DMS114 treated with DMSO at 0.1 percent for 48 hours (cell line): ENCODE measurements at regions not wholly inside any gene's neighbourhood (a gene's known extent, or its start where the extent isn't known, plus 50 kb on each side); places are given as distances from the start of the nearest gene placed in this dataset.

ENCODE experiments used
- DNase-seq: peaks from one replicate; lab custom pipeline; 2025; ENCODE audit not compliant: unreplicated experiment; lab: John Stamatoyannopoulos, UW

DNA sequence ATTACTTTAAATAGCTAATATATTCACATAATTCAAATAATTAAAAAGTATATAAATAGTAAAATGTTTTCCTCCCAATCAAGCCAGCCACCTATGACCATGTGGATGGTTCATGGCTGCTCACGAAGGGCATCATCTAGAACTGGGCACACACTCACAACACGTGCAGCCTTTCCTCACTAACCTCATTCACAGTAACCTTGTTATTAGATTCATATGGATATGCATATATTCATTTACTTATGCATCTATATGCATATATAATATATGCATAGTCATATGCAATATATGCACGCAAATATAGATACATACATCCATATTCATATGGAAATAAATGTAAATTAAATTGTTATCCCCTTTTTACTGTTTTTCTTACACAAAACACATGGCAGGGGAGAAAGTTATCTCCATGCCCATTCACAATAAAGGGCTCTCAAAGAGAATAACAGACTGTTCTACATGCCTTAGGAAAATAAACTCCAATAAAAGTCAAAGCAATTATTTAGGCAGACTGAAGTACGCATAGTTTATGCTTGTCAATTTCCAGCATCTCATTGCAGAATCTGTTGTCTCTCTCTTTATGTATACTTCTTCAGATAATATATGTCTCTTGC, 163.9 kb upstream of the ADGRL3 start:
- no peak for DNase-seq

DNA sequence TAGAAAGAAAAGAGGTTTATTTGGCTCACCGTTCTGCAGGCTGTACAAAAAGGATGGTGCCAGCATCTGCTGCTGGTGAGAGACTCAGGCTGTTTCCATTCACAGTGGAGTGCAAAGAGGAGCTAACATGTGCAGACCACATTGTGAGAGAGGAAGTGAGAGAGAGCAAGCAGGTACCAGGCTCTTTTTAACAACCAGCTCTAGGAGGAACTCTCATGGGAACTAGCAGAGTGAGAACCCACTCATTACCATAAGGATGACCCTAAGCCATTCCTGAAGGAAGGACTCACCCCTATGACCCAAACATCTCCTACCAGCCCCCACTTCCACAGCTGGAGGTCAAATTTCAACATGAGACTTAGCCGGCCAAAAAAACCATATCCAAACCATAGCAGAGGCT, 158.6 kb upstream of the ADGRL3 start:
- DNase-seq: no peak

DNA sequence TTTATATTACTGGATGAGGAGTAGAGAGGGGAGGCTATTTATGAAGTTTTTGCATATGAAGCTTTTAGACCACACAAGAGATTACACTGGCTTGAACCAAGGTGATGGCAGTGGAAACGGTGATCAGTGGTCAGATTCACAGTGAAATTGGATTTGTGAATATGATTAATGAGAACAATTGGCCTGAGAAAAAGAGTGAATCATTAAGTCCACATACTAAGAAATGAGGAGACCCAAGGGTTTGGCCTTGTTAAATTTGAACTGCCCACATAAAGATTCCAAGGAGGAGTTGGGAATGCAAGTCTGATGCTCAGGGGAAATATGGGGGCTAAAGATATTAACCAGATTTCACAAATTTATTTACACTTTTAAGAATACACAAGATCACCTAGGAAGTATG, 155.3 kb upstream of the ADGRL3 start:
- no peak for DNase-seq

DNA sequence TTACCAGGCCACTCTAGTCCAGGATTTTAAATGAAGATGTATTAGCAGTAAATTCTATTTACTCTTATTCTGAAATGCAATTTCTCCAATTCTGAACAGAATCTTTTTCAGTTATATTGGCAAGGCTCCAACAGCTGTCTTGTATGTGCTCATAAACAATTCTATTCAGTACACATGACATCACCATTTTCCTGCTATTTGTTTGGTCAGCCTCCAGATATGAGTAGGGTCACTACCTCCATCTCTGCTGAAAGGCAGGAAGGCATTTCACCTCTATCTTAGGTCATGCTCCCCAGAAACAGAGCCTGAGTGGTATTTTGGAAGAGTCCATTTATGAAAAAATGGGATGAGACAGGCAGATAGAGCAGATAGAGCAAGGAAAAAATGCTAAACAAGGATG, 151.1 kb upstream of the ADGRL3 start:
- DNase-seq: no peak

DNA sequence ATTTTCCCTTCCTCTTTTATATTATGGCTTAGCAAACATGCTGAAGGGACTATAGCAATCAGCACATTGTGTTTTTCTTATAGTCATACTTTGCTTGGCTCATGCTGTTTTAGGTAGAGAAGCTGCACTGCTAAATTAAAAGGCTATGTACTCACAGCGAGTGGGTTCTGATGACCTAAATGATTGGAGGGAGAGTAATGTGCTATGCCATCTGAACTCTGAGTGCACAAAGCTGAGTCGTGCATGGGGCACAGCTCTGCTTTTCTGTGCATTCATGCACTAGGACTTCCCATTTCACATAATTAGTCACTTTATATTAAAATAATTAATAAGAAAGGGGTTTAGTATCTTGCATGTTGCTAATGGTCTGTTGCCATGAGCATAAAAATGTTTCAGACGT, 132.7 kb upstream of the ADGRL3 start:
- DNase-seq: no peak

DNA sequence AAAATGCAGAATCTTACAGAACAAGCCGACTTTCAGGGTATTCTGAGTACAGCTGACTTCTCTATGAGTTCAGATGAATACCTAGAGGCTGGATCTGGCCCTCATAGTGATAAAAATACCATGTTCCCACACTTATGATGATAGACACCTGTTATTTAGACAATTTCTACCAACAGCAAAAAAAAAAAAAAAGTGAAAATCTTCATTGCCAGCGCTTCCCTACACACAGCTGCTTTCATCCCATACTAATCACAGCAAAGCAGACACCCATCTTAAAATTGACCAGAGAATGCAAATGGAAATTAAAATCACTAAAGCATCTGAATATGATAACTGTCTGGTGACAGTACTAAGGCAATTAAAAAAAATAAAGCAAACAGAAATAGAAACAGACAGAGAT, 132.1 kb upstream of the ADGRL3 start:
- no peak for DNase-seq

DNA sequence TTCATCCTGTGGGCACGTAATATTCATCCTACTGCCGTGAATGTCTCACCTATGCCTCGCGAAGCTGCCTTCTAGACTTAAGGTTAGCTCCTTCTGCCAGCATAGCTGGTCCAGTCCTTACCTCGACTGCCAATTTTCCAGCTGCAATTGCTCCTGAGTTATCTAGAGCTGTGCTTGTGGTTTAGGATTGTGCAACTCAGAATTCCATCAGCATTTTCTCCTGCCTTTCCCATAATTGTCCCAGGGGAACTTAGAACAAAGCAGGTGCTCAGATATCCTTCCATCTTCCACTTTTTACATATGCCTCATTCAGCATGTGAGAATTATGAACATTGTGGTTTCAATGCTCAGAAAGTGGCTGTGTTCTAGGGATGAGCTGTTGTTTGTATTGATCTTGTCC, 131.4 kb upstream of the ADGRL3 start:
- no peak for DNase-seq

DNA sequence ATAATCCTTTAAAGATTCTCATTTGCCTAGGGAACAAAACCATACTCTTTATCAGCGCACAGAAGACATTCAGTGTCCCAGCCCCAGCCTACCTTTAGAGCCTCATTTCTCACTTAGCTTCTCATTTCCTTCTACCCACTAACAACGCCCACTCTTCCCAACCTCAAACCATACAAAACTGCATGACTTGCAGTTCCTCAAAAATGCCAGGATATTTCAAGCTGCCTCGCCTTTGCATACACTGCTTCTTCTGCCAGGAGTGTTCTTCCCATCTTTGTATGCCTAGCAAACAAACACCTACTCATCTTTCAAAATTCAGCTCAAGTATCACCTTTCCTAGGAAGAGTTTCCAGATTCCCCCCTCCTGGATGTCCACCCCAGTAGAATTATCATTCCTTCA, 129.9 kb upstream of the ADGRL3 start:
- DNase-seq: no peak

DNA sequence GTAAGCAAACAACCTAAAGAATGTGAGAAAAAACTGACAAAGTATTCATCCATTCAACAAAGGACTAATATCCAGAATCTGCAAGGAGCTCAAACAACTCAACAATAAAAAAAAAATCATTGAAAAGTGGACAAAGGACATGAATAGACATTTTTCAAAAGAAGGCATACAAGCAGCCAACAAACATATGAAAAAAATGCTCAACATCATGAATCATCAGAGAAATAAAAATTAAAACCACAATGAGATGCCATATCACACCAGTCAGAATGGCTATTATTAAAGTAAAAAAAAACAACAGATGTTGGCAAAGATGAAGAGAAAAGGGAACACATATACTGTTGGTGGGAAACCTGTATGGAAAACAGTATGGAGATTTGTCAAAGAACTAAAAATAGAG, 120.7 kb upstream of the ADGRL3 start:
- DNase-seq: no peak

DNA sequence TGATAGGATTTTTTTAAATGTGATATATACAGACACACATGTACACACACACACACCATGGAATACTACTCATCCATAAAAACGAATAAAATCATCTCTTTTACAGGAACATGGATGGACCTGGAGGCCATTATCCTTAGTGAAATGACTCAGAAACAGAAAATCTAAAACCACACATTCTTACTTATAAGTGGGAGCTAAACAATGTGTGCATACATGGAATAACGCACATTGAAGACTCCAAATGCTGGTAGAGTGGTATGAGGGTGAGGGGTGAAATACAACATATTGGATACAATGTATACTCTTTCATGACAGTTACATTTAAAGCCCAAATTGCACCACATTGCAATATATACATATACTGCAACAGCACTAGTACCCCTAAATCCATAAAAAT, 120.2 kb upstream of the ADGRL3 start:
- no peak for DNase-seq

DNA sequence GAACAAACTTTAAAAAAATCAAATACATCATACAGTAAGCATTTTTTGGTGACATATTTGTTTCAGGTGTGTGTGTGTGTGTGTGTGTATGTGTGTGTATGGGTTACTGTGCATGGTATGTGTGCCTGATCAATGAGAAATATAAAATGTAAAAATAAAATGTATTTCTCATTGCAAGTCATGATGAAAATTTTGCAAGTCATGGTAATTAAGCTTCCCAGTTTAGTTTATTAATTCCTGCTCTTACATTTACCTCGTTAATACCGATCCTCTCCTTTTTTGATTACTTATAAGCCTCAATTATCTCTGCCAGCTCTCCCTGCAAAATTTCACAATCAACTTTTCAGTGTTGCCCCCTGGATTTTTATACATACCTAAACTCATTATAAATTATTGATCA, 114.6 kb upstream of the ADGRL3 start:
- DNase-seq: no peak

DNA sequence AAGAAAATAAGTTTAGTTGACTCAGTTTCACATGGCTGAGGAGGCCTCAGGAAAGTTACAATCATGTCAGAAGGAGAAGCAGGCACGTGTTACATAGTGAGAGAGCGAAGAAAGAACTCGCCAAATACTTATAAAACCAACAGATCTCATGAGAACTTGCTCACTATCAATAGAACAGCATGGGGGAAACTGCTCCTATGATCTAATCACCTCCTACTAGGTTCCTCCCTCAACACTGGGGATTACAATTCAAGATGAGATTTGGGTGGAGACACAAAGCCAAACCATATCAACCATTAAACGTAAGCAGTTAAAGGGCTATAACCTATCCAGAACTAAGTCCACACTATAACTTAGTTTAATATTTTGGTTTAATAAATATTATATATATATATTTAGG, 113.8 kb upstream of the ADGRL3 start:
- DNase-seq: no peak

DNA sequence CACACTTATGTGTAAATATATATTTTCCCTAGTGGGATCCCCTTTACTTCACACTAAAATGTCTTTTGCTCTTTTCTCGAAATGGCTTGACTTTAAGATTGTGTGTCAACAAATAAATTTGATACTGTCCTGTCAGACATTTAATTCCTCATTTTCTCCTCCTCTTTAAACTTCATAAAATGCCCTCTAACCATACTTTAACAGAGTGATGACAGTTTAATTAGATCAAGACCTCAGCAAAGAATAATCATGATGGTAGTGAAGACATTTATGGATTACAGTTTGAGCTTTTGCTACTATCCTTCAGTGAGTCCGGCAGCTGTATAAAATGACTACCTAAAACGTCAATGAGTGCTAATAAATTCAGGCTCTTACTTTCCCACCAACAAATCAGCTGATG, 113.1 kb upstream of the ADGRL3 start:
- DNase-seq: no peak

DNA sequence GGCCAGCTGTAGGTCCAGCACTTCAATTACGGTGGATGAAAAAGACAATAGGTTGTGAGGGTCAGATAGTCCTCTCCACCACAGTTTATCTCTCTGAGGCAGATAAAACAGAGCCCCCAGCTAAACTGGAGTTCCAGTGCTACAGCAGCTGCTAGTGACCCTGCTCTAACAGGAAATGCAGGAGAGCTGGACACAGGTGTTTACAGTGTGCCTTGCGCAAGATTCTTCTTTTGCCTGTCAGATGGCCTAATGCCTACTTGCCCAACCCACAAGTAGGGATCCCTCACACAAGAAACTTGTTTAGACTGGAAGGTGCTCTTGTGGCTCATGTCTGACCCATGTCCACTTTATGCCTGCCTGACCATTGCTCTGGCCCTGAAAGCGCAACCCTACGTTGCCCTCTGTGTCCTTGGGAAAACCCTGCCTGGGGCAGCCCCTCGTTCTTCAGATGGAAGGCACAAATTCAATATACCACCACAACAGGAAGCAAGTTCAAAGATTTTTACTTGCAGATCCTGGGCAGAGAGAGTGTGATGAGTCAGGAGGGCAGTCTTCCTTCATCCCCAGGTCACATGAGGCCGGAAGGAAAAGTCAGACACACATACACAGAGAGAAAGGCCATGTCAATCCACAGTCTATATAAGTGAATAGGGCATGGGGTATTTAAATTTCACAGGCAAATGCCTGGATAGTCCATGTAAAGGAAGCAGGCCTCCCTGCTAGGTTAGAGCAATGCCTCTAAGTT, 105.1 kb upstream of the ADGRL3 start:
- DNase-seq: no peak

DNA sequence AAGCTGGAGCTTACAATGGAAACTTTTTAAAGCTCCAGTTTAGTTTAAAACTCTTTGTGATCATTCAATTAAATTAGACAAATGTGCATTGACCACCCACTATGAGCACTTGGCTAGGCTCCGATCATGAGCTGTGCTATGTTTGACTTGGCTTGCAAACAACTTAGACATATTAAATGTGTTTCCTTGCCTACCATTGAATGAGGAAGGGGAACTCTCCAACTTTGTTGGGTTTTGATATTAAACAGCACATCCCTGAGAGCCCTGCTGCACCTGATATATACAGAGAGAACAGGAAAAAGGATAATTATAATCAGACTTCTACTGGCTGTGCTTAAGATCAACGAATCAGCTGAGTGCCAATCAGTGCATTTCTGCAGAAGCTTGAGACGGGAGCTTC, 71.4 kb upstream of the ADGRL3 start:
- DNase-seq: no peak

DNA sequence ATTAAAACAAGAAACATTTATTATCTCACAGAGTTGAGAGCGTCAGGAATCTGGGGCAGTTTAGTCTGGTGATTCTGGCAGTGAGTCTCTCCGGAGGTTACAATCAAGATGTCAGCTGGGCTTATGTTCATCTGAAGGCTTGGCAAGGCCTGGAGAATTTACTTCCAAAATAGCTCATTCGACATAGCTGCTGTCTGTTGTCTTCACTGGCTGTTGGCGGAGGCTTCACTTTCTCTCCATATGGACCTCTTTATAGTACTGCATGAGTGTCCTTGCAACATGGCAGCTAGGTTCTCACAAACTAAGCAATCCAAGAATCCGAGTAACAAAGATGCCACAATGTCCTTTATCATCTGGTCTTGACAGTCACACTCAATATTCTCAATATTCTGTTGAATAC, 70.2 kb upstream of the ADGRL3 start:
- no peak for DNase-seq

DNA sequence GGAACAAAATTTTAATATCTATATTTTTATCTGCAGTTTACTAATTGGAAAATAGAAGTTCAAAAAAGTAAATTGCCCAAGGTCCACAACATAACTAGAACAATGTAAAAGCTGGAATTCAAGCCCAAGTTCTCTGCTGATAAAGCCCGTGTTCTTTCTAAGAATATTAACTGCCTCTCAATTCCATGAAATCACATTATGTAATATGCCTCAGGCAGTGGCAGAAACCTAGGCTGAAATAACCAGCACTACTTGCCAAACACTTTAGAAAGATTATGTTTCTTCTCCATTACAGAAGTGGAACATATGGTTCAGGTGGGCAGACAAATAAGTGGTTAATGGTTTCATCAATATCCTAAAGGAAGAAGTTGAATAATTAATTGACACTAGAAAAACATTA, 56.7 kb upstream of the ADGRL3 start:
- DNase-seq: no peak

DNA sequence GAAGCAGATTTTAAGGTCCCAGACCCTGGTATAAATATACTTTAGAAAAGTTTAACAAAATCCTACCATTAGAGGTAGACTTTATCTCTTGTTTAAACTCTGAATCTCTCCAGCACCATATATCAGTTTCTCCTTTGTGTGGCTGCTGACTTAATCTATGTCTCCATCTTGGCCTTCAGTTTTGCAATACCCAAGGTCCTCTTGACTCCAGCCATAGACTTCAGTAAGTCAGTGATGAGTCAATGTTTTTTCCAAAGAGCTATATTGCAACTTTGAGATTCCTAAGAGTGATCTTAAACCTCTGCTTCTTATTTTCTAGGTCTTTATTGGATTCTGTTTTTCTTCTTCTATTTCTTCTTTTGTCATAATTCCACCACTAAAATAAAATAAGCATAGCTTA, 50.8 kb upstream of the ADGRL3 start:
- DNase-seq: no peak
